Mesothelial cell of epicardium (in vitro differentiated cells): ENCODE measurements at regions not wholly inside any gene's neighbourhood (a gene's known extent, or its start where the extent isn't known, plus 50 kb on each side); places are given as distances from the start of the nearest gene placed in this dataset.

Experiments used
- DNase-seq, 2 experiments: peaks; one replicate each; pipeline ENCODE4 v3.0.0; 2021; ENCODE audit warnings: low spot score in 2 of 2; ENCODE audit not compliant: unreplicated experiment in 2 of 2
- H3K27ac Mint-ChIP-seq: 2 replicates; pipeline ENCODE4 v1.8.0; 2021; ENCODE audit warnings: mixed read lengths
- H3K27me3 Mint-ChIP-seq: 2 replicates; pipeline ENCODE4 v1.8.0; 2021; ENCODE audit warnings: low read depth, mixed read lengths
- H3K36me3 Mint-ChIP-seq: 2 replicates; pipeline ENCODE4 v1.8.0; 2021; ENCODE audit warnings: mixed read lengths
- H3K4me1 Mint-ChIP-seq: 2 replicates; pipeline ENCODE4 v1.8.0; 2021; ENCODE audit warnings: mixed read lengths
- H3K4me3 Mint-ChIP-seq: 2 replicates; pipeline ENCODE4 v1.8.0; 2021; ENCODE audit warnings: mild to moderate bottlenecking, moderate library complexity, mixed read lengths
- H3K9me3 Mint-ChIP-seq: 2 replicates; pipeline ENCODE4 v1.8.0; 2021; ENCODE audit warnings: mixed read lengths
- TF ChIP-seq, protein P1 (sequence below): fragments of 200-600 bp; sonication (generic); IDR thresholded peaks from one replicate; pipeline ENCODE4 v1.5.0; 2021; ENCODE audit warnings: antibody characterized with exemption; ENCODE audit not compliant: unreplicated experiment

DNA sequence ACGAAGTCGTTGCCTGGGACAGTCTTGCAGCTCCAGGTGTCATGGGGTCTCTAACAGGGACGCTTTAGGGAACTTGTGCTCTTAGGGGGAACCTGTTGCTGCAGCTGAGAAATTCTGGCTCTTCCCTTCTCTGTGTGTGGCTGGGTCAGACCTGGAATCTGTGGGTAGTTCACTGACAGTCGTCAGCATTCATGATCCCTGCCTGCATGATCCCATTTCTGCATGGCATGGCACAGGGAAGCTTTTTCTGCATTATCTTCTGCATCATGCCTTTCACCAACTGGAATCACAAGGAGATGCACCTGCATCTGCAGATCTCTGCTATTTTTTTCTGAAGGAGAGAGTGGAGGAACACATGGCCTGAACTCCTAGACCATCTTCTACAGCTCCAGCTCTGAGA is 85.6 kb downstream of the SOX9 start:
- no peaks in the 10 kb centered on the region for H3K4me1 Mint-ChIP-seq
- no peak overlapping the region for H3K27ac Mint-ChIP-seq
- no peaks in the 10 kb centered on the region for H3K9me3 Mint-ChIP-seq
- no peak for DNase-seq
- TF ChIP-seq, protein P1, sequence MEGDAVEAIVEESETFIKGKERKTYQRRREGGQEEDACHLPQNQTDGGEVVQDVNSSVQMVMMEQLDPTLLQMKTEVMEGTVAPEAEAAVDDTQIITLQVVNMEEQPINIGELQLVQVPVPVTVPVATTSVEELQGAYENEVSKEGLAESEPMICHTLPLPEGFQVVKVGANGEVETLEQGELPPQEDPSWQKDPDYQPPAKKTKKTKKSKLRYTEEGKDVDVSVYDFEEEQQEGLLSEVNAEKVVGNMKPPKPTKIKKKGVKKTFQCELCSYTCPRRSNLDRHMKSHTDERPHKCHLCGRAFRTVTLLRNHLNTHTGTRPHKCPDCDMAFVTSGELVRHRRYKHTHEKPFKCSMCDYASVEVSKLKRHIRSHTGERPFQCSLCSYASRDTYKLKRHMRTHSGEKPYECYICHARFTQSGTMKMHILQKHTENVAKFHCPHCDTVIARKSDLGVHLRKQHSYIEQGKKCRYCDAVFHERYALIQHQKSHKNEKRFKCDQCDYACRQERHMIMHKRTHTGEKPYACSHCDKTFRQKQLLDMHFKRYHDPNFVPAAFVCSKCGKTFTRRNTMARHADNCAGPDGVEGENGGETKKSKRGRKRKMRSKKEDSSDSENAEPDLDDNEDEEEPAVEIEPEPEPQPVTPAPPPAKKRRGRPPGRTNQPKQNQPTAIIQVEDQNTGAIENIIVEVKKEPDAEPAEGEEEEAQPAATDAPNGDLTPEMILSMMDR = no peak
- H3K4me3 Mint-ChIP-seq = no peak overlapping the region
- H3K27me3 Mint-ChIP-seq = no peaks in the 10 kb centered on the region
- no peaks in the 10 kb centered on the region for H3K36me3 Mint-ChIP-seq

DNA sequence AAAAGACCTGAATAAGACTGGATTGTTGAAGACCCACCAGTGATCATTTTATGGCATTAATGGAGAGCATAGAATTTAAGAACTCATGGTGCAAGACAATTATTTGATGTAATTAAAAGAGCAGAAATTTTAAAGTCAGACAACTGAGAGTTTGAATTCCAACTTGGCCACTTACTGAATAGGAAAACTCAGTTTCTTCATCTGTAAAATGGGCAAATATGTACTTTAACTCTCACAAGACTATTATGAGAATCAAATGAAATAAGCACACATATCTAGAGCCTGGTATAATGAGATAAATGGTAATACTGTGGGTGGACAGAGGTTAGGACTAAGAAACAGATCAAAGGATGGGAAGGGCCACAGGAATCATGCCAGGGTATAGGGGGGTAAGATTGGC is 88.0 kb downstream of the SOX9 start:
- DNase-seq = no peak
- no peak overlapping the region for H3K27ac Mint-ChIP-seq
- no peaks in the 10 kb centered on the region for H3K27me3 Mint-ChIP-seq
- peaks cover 2% of the 10 kb centered on the region for H3K9me3 Mint-ChIP-seq
- peaks cover 6% of the 10 kb centered on the region for H3K4me1 Mint-ChIP-seq
- no peaks in the 10 kb centered on the region for H3K36me3 Mint-ChIP-seq
- TF ChIP-seq, protein P1 = no peak
- no peak overlapping the region for H3K4me3 Mint-ChIP-seq

DNA sequence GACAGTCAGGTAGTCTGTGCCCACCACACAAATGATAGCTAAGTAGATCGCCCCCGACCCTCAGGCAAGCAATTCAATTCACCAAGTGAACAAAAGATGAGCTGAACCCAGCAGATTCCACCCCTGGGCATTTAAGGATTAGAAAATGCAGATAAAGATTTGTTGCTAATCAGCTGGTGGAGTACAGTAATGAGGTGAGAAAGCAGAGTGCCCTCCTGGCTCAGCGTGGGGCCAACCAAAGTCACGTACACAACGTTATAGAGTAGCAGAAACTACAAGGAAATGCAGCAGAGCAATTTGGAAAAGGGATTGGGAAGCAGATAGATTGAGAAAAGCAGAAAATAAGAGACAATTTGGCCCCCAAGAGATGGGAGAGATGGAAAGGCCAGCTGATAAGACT is 91.2 kb downstream of the SOX9 start:
- Mint-ChIP-seq H3K4me3 (no peak overlapping the region), H3K27ac (no peak overlapping the region), H3K4me1 (peaks cover 6% of the 10 kb centered on the region), H3K27me3 (no peaks in the 10 kb centered on the region), H3K36me3 (no peaks in the 10 kb centered on the region), H3K9me3 (peaks cover 3% of the 10 kb centered on the region)
- TF ChIP-seq, protein P1 = no peak
- DNase-seq = no peak

DNA sequence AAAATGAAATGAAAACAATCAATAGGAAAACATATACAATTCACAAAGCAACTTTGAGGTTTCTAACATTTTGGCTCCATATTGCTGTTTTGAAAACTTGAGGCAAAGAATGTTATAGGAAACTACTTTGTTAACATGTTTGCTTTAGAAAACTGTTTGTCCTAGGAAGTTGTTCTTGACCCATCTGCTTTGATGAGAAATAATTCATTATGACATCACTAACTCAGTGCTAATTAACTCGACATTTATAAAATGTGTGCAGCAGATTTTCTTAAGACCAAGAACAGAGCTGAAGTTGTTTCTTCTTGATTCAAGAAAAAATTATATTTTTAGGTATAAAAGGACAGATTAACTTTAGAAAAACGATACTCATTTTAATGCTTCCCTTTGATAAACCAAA is 94.7 kb downstream of the SOX9 start:
- Mint-ChIP-seq H3K4me1 (peaks cover 20% of the 10 kb centered on the region), H3K4me3 (no peak overlapping the region), H3K36me3 (no peaks in the 10 kb centered on the region), H3K27me3 (peaks cover 32% of the 10 kb centered on the region), H3K9me3 (peaks cover 3% of the 10 kb centered on the region), H3K27ac (no peak overlapping the region)
- TF ChIP-seq, protein P1 = no peak
- DNase-seq = no peak

DNA sequence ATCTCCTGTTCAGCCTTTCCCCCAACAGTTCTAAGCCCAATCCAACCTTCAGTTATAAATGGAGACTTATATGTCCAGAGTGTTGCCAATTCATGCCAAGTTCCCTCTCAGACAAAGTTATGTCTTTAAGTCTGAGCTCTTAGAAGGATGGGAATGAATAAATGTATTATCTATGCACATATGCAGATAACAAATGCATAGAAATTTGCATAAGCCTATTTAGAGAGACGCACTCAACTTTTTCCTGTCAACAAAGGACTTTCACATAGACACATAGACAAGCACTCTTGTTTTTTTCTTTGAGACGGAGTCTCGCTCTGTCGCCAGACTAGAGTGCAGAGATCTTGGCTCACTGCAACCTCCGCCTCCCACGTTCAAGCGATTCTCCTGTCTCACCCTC is 95.1 kb downstream of the SOX9 start:
- TF ChIP-seq, protein P1 = no peak
- H3K36me3 Mint-ChIP-seq = no peaks in the 10 kb centered on the region
- peaks cover 20% of the 10 kb centered on the region for H3K4me1 Mint-ChIP-seq
- H3K9me3 Mint-ChIP-seq = peaks cover 3% of the 10 kb centered on the region
- no peak for DNase-seq
- no peak overlapping the region for H3K4me3 Mint-ChIP-seq
- peaks cover 36% of the 10 kb centered on the region for H3K27me3 Mint-ChIP-seq
- no peak overlapping the region for H3K27ac Mint-ChIP-seq
